HG03108 (cell line): ENCODE measurements at regions not wholly inside any gene's neighbourhood (a gene's known extent, or its start where the extent isn't known, plus 50 kb on each side); places are given as distances from the start of the nearest gene placed in this dataset.

Experiments
- ATAC-seq: cut with Tn5 transposase; IDR thresholded peaks from one replicate; pipeline ENCODE4 v1.9.1; 2021; ENCODE audit warnings: moderate library complexity; ENCODE audit not compliant: unreplicated experiment

DNA sequence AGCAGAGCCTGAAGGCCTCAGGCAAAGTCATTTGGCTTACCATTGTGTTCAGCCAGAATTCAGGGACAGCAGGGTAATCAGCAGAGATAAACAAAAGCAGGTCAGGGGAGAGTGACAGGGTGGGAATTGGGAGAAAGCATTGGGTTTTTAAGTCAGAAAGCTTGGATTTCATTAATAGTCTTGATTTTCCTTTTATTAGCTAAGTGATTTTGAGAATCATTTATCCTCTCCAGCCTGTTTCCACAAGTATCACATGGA, 410.1 kb downstream of the HNRNPD start:
- ATAC-seq = no peak

GRCh38 chr4:81963015-81963762, 410.6 kb downstream of the HNRNPD start:
- ATAC-seq = no peak

- ATAC-seq = no peak
These were observed 412.8 kb downstream of the HNRNPD start for GRCh38 chr4:81960961-81961360.

DNA sequence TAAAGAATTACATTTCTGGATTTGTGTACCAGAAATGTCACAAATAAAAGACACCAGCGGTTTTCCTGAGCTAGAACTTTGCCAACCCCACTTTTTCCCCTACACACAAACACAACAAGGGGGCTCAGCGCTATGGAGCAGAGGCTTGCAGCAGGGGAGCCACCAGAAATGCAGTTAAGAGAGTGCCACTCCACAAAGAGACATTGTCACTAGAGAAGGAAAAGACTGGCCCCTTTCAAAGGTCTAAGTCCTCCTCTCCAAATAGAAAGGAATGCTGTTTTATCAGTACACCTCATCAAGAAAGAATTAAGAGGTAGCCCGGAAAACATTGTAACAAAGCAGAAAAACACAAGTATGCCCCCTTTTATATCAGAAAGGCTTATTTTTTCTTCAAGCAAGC, 419.5 kb downstream of the HNRNPD start:
- ATAC-seq = no peak

- ATAC-seq = no peak
These were observed 421.8 kb downstream of the HNRNPD start for GRCh38 chr4:81951891-81952455.

DNA sequence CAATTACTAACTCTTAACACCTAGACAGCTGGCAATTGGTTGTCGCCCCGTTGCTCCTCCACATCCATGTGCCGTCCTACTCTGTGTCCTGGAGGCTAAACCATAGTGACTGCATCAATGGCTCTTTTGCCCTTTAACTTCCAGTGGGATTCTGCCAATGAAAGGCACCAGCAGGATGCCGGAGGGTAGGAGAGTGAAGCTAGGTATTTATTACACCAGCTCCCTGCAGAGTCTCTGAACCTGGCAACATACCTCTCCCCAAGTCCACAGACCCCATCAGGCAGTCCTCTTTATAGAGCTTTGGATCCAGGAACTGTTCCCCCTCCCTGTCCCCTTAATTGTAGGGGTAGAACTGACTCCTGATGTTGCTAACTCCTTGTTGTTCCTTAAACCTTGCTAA, 426.8 kb downstream of the HNRNPD start:
- ATAC-seq = no peak

DNA sequence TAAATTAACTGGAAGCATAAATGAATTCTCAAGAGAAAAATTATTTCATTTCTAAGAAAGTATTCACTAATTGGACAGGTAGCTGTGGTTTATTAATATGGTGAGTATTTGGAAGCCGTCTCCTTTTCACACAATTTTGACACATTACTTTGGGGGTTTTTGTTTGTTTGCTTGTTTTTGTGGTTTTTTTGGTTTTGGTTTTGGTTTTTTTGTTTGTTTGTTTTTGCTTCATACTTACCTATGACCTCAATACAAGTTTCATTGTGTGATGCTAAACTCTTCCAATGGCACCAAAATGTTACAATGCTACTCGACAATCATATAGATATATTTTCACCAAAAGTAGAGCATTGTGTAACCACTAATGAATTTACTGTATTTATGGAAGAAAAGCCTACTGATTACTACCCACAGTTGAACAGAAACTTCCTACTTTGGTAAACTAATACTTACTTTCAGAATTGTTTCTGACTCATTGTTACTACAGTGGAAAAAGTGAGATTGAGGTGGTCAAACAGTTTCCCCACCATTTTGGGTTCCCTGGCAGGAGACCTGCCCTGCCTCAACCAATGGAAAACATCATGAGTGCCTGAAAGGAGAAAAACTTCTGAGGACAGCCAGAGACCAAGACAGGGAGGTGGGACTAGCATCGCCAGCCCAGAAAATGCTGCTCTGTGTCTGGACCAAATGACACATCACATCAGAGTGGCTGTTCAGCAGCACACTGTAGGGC, 443.1 kb downstream of the HNRNPD start:
- ATAC-seq = no peak

DNA sequence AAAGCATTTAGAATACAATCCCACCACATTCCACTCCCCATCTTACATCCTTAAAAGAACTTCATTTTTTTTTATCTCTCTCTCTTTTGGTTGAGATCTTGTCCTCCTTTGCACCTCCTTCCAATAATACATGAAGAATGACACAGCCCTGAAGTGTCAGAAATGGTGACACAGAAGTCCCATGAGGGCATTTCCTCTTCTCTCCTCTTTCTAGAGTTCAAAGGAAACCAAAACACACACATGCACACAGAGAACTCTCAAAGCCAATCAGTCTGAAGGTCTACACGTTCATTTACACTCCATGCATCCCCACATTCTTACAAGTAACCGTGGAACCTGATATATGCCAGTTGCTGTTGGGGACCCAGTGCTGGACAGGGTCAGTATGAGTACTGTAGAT, 450.7 kb downstream of the HNRNPD start:
- no peak for ATAC-seq

- ATAC-seq = no peak
These were observed 450.6 kb upstream of the RASGEF1B start for GRCh38 chr4:81922313-81922712.

- no peak for ATAC-seq
These were observed 450.0 kb upstream of the RASGEF1B start for GRCh38 chr4:81921751-81922159.

DNA sequence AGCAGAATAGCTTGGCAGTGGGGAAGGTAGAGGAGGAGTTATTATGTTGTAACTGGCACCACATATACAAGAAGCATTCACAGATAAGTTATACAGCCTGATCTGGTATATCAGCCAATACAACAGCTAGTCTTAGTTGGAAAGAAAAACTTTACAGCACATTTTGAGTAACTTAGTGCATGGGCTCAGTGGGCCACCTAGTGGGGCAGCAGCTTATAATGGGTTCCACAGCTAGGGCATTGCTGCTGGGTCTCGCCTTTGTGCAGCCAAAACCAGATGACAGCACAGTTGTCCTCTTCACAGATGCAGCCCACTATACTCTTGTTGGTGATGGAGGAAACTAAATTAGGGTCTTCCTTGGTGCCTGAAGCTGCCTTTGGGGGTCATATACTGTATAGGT, 448.1 kb upstream of the RASGEF1B start:
- no peak for ATAC-seq

DNA sequence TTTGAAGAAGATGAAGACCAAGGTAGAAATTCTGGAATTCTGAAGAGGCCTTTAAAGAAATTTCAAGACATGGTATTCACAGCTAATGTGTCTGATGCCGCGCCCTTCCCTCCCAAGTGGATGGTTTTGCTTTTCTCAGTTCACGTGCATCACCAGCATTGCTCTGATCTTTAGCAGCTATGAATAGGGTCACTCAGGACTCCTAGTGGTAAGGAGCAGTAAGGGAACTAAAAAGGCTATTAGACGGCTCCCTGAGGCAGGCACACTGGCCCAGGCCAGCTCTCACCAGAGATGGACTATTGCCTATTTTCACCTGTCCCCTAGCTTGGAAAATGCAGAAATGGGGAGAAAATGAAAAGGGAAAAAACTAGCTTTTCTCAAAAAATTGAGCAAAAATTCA, 447.5 kb upstream of the RASGEF1B start:
- no peak for ATAC-seq

DNA sequence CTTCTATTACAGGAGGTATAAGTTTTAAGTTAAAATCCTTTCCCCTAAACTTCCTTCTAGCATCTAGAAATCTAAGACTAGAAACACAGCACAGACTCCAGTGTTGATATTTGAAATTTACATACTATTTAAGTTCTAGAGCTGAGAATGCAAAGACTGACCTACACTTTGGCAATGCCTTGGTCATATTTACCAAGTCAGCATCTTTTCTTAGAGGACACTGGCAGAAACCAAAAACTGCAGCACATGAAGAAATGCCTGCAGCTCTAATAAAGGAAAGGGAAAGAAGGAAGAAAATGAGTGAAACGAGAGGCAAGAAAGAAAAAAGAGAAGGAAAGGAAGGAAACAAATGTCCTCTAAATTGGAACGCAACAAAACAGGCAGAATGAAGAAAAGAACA, 443.7 kb upstream of the RASGEF1B start:
- no peak for ATAC-seq

- no peak for ATAC-seq
These were observed 442.9 kb upstream of the RASGEF1B start for GRCh38 chr4:81914623-81915022.

GRCh38 chr4:81913427-81913879, 441.7 kb upstream of the RASGEF1B start:
- peak; percentile 78 for ATAC-seq

- ATAC-seq = no peak
These were observed 440.8 kb upstream of the RASGEF1B start for GRCh38 chr4:81912376-81913030.

GRCh38 chr4:81906905-81907304, 435.2 kb upstream of the RASGEF1B start:
- ATAC-seq = no peak

- peak; percentile 96 for ATAC-seq
These were observed 434.3 kb upstream of the RASGEF1B start for GRCh38 chr4:81905971-81906370.

DNA sequence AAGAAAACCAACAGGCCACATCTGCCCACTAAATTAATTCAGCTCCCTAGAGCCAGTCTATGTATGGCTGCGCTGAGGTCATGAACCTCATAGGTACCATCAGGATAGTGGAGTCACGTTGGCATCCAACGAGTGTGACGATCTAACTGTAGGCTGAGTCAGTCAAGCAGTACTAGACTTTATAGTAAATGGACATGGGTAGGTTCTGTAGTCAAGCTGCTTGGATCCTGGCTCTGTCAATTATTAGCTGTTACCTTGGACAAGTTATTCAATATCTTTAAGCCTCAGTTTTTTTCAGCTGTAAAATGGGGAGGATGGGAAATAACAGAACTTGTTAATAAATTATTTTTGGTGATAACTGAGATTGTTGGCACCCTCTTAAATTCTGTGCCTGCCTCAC, 432.4 kb upstream of the RASGEF1B start:
- ATAC-seq = no peak

- no peak for ATAC-seq
These were observed 431.5 kb upstream of the RASGEF1B start for GRCh38 chr4:81903212-81903611.

GRCh38 chr4:81898862-81899504, 427.3 kb upstream of the RASGEF1B start:
- ATAC-seq = no peak
